HCT116 (cell line): ENCODE measurements at regions not wholly inside any gene's neighbourhood (a gene's known extent, or its start where the extent isn't known, plus 50 kb on each side); places are given as distances from the start of the nearest gene placed in this dataset.

ENCODE experiments used
- ATAC-seq: fragments of 200-7000 bp; cut with Tn5 transposase; 2 replicates; pipeline ENCODE4 v1.9.1; 2020; ENCODE audit warnings: mild to moderate bottlenecking, moderate library complexity
- BruUV-seq: library from RNA; stranded (reverse); fragments of 400-500 nt; replicated peaks from 2 replicates; lab custom pipeline; 2021; lab: Mats Ljungman, UMichigan
- CTCF ChIA-PET: fragments of 300-600 bp; sonication (Branson Sonifier 250); formaldehyde crosslinking; loops from one replicate; lab custom pipeline; 2021; ENCODE audit warnings: antibody characterized with exemption; lab: Charles Lee
- POLR2A ChIA-PET: fragments of 300-600, 350-600 bp; sonication (Branson Sonifier 250); formaldehyde crosslinking; loops from one replicate; lab custom pipeline; 2021; ENCODE audit warnings: antibody characterized with exemption; lab: Charles Lee
- RAD21 ChIA-PET, 2 experiments: fragments of 300-600 bp; sonication (Branson Sonifier 250); formaldehyde crosslinking; loops; one replicate each; lab custom pipeline; 2023; ENCODE audit warnings: low total read pairs in 2 of 2; ENCODE audit not compliant: uncharacterized antibody in 2 of 2, unreplicated experiment in 2 of 2, low non-redundant PET in 1 of 2; lab: Charles Lee
- DNase-seq: peaks from one replicate; pipeline ENCODE4 v3.0.0-alpha.2; 2010; ENCODE audit warnings: low read depth, low spot score
- H2AFZ ChIP-seq: fragments of 200-600 bp; shearing (Covaris generic), sonication (generic); 2 replicates; pipeline ENCODE4 v1.6.1; 2017; ENCODE audit warnings: low read depth, mixed run types, mixed read lengths, antibody characterized with exemption, low read length; ENCODE audit not compliant: poor library complexity, severe bottlenecking
- H3K27ac ChIP-seq: 2 replicates; pipeline ENCODE4 v1.5.1; 2012; ENCODE audit warnings: low read depth, low read length
- H3K27me3 ChIP-seq: fragments of 200-600 bp; sonication (generic); 2 replicates; pipeline ENCODE4 v1.6.1; 2016; ENCODE audit warnings: mixed run types, low read length, mixed read lengths; ENCODE audit not compliant: insufficient read depth
- H3K36me3 ChIP-seq, 2 experiments: fragments of 200-500 bp in 1 of 2; fragments of 200-600 bp in 1 of 2; sonication (Bioruptor generic) in 1 of 2; sonication (generic) in 1 of 2; 2 replicates each; pipeline versions ENCODE4 v1.5.1 to v1.6.1; 2014 to 2016; ENCODE audit warnings: low read length in 2 of 2, inconsistent platforms in 1 of 2, mixed read lengths in 1 of 2, mixed run types in 1 of 2; ENCODE audit not compliant: insufficient read depth in 2 of 2, control insufficient read depth in 1 of 2
- H3K4me1 ChIP-seq, 2 experiments: fragments of 200-600 bp in 1 of 2; sonication (generic) in 1 of 2; 2 replicates each; pipeline versions ENCODE4 v1.5.1 to v1.6.1; 2012 to 2017; ENCODE audit warnings: low read length in 2 of 2, inconsistent platforms in 1 of 2, mild to moderate bottlenecking in 1 of 2, mixed read lengths in 1 of 2, mixed run types in 1 of 2, moderate library complexity in 1 of 2; ENCODE audit not compliant: insufficient read depth in 2 of 2, control insufficient read depth in 1 of 2
- H3K4me2 ChIP-seq: fragments of 200-600 bp; sonication (generic); 2 replicates; pipeline ENCODE4 v1.6.1; 2017; ENCODE audit warnings: mixed run types, low read length, mixed read lengths
- H3K4me3 ChIP-seq, 2 experiments: fragments of 200-600 bp in 1 of 2; sonication (generic) in 1 of 2; replicated peaks in 1 of 2; 2 replicates each; pipeline ENCODE4 v1.5.1; 2011 to 2016; ENCODE audit warnings: low read length in 2 of 2, control low read depth in 1 of 2, low read depth in 1 of 2, mild to moderate bottlenecking in 1 of 2, mixed read lengths in 1 of 2, mixed run types in 1 of 2
- H3K79me2 ChIP-seq: fragments of 200-600 bp; sonication (generic); 2 replicates; pipeline ENCODE4 v1.6.1; 2017; ENCODE audit warnings: mild to moderate bottlenecking, mixed run types, low read length, moderate library complexity, mixed read lengths; ENCODE audit not compliant: insufficient read depth
- H3K9ac ChIP-seq: fragments of 200-600 bp; sonication (generic); 2 replicates; pipeline ENCODE4 v1.6.1; 2016; ENCODE audit warnings: low read length, mixed read lengths
- H3K9me2 ChIP-seq: fragments of 200-600 bp; sonication (generic), shearing (Covaris generic); 2 replicates; pipeline ENCODE4 v1.6.1; 2017; ENCODE audit warnings: mixed run types, mild to moderate bottlenecking, moderate library complexity; ENCODE audit not compliant: insufficient read depth
- H3K9me3 ChIP-seq, 2 experiments: fragments of 200-500 bp in 1 of 2; fragments of 200-600 bp in 1 of 2; sonication (Bioruptor generic) in 1 of 2; sonication (generic) in 1 of 2; 2 replicates each; pipeline ENCODE4 v1.6.1; 2014 to 2017; ENCODE audit warnings: low read length in 2 of 2, mixed read lengths in 2 of 2, inconsistent platforms in 1 of 2, low read depth in 1 of 2, mild to moderate bottlenecking in 1 of 2, mixed run types in 1 of 2, moderate library complexity in 1 of 2; ENCODE audit not compliant: control insufficient read depth in 1 of 2, insufficient read depth in 1 of 2
- H4K20me1 ChIP-seq: fragments of 200-600 bp; sonication (generic), shearing (Covaris generic); 2 replicates; pipeline ENCODE4 v1.6.1; 2017; ENCODE audit warnings: mixed run types, mild to moderate bottlenecking, moderate library complexity; ENCODE audit not compliant: insufficient read depth
- CBX3 ChIP-seq: IDR thresholded peaks from 2 replicates; pipeline ENCODE4 v1.6.1; 2012; ENCODE audit warnings: low read depth
- CEBPB ChIP-seq: IDR thresholded peaks from 2 replicates; pipeline ENCODE4 v1.6.1; 2012; ENCODE audit warnings: low read depth
- CTCF ChIP-seq, 3 experiments: fragments of 200-600 bp in 1 of 3; sonication (generic) in 1 of 3; IDR thresholded peaks in 2 of 3; conservative IDR thresholded peaks in 1 of 3; 2 replicates each; pipeline ENCODE4 v1.5.1; 2012 to 2017; ENCODE audit warnings: low read depth in 2 of 3, low read length in 2 of 3, antibody characterized with exemption in 1 of 3, borderline replicate concordance in 1 of 3, control low read depth in 1 of 3, mild to moderate bottlenecking in 1 of 3, mixed read lengths in 1 of 3, mixed run types in 1 of 3, moderate library complexity in 1 of 3; ENCODE audit not compliant: insufficient read depth in 1 of 3
- EGR1 ChIP-seq: IDR thresholded peaks from 2 replicates; pipeline ENCODE4 v1.6.1; 2012; ENCODE audit warnings: low read depth
- ELF1 ChIP-seq: IDR thresholded peaks from 2 replicates; pipeline ENCODE4 v1.6.1; 2012; ENCODE audit warnings: low read depth, borderline replicate concordance
- EZH2 ChIP-seq: fragments of 200-600 bp; sonication (generic); IDR thresholded peaks from 2 replicates; pipeline ENCODE4 v1.6.1; 2017; ENCODE audit warnings: antibody characterized with exemption, mixed run types
- EZH2phosphoT487 ChIP-seq: fragments of 200-600 bp; IDR thresholded peaks from 2 replicates; pipeline ENCODE4 v1.6.1; 2018; ENCODE audit warnings: antibody characterized with exemption, borderline replicate concordance
- JUND ChIP-seq: IDR thresholded peaks from 2 replicates; pipeline ENCODE4 v1.6.1; 2012
- MAX ChIP-seq: IDR thresholded peaks from 2 replicates; pipeline ENCODE4 v1.6.1; 2012
- POLR2A ChIP-seq: IDR thresholded peaks from 2 replicates; pipeline ENCODE4 v1.7.0; 2011; ENCODE audit warnings: borderline replicate concordance; ENCODE audit not compliant: insufficient read depth, insufficient read length; ENCODE audit errors: extremely low read depth
- POLR2AphosphoS5 ChIP-seq: IDR thresholded peaks from 2 replicates; pipeline ENCODE4 v1.6.1; 2011; ENCODE audit warnings: mild to moderate bottlenecking, low read depth, low read length, moderate library complexity
- RAD21 ChIP-seq: IDR thresholded peaks from 2 replicates; pipeline ENCODE4 v1.6.1; 2012; ENCODE audit warnings: low read depth, mild to moderate bottlenecking
- REST ChIP-seq: IDR thresholded peaks from 2 replicates; pipeline ENCODE4 v1.6.1; 2012; ENCODE audit warnings: low read depth
- SIN3A ChIP-seq: IDR thresholded peaks from 2 replicates; pipeline ENCODE4 v1.6.1; 2012; ENCODE audit warnings: low read depth
- SP1 ChIP-seq: IDR thresholded peaks from 2 replicates; pipeline ENCODE4 v1.6.1; 2012; ENCODE audit warnings: low read depth
- TCF7L2 ChIP-seq: IDR thresholded peaks from 2 replicates; pipeline ENCODE4 v1.7.0; 2011; ENCODE audit warnings: borderline replicate concordance, inconsistent platforms; ENCODE audit not compliant: insufficient read depth, insufficient read length; ENCODE audit errors: extremely low read depth
- YY1 ChIP-seq: IDR thresholded peaks from 2 replicates; pipeline ENCODE4 v1.6.1; 2011; ENCODE audit warnings: low read length, low read depth, moderate library complexity, mild to moderate bottlenecking; ENCODE audit not compliant: insufficient replicate concordance; ENCODE audit errors: extremely low read depth
- ZBTB33 ChIP-seq: IDR thresholded peaks from 2 replicates; pipeline ENCODE4 v1.6.1; 2011; ENCODE audit warnings: mild to moderate bottlenecking, low read length, moderate library complexity; ENCODE audit not compliant: insufficient replicate concordance; ENCODE audit errors: extremely low read depth
- ZFX ChIP-seq: fragments of 450-650 bp; IDR thresholded peaks from 2 replicates; pipeline ENCODE4 v1.6.1; 2017
- ZNF274 ChIP-seq: fragments of 200-500 bp; sonication (Bioruptor generic); IDR thresholded peaks from 2 replicates; pipeline ENCODE4 v1.6.1; 2014; ENCODE audit warnings: mild to moderate bottlenecking, low read depth, low read length, inconsistent platforms
- intact Hi-C: fragments of 100-400 bp; cut with micrococcal nuclease; formaldehyde crosslinking; loops from 2 replicates; pipeline ENCODE4 v1.10.0; 2022

DNA sequence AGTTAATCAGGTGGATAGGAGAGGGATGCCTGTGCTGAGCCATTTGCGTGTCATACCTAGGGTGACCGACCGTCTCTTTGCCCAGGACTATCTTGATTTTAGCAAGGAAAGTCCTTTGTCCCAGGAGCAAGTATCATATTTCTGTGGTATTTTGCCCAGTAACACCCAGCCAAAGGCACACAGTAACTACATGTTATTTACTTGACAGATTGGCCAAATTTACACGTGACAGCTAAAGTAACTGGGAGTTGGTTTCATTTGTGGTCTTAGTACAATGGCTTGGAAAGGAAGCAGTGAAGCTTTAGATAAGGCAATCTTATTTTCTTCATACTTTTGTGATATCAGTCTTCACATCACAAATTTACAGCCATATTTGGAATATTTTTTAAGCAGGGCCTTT lies 142.1 kb downstream of the JCAD start:
- TF ChIP-seq POLR2AphosphoS5 (no peak), JUND (no peak), CTCF (IDR thresholded peaks at IDR 0.05 in 2 of 3, conservative IDR thresholded peaks at IDR 0.05 in 1 of 3; ENCODE audit: borderline replicate concordance in 1 of 3, insufficient read depth in 1 of 3, low read depth in 2 of 3, low read length in 2 of 3) (no peak), SP1 (no peak), REST (no peak), ELF1 (no peak), POLR2A (no peak), YY1 (no peak), CBX3 (no peak), CEBPB (no peak), ZBTB33 (no peak), TCF7L2 (no peak), RAD21 (no peak), SIN3A (no peak), MAX (no peak), ZFX (no peak), EZH2phosphoT487 (no peak), ZNF274 (no peak), EGR1 (no peak), EZH2 (no peak)
- TF ChIP-seq, all 23 proteins: peak for 0
- ATAC-seq, result no peak
- Histone ChIP-seq H2AFZ (no peak overlapping the region), H3K9me2 (no peaks in the 10 kb centered on the region), H3K27me3 (peaks cover 25% of the 10 kb centered on the region), H3K79me2 (no peaks in the 10 kb centered on the region), H3K9me3 (no peaks in the 10 kb centered on the region), H3K9ac (no peak overlapping the region), H3K4me1 (no peaks in the 10 kb centered on the region), H3K27ac (no peak overlapping the region), H4K20me1 (no peaks in the 10 kb centered on the region), H3K4me2 (no peak overlapping the region), H3K36me3 (no peaks in the 10 kb centered on the region), H3K4me3 (no peak overlapping the region)
- no peak for DNase-seq
- ChIA-PET CTCF (no interaction called here), RAD21 (no interaction called here), POLR2A (no interaction called here)
- intact Hi-C loops, result no loop called here
- no TSS peak for BruUV-seq
